OCI-LY7 (cell line): ENCODE measurements at regions not wholly inside any gene's neighbourhood (a gene's known extent, or its start where the extent isn't known, plus 50 kb on each side); places are given as distances from the start of the nearest gene placed in this dataset.

Experiments used
- CTCF ChIP-seq: fragments of 200-600 bp; sonication (generic); conservative IDR thresholded peaks from 2 replicates; pipeline ENCODE4 v1.5.1; 2014; ENCODE audit warnings: mild to moderate bottlenecking, antibody characterized with exemption, low read length, moderate library complexity, mixed read lengths
- EZH2phosphoT487 ChIP-seq: fragments of 200-600 bp; sonication (generic); IDR thresholded peaks from 2 replicates; pipeline ENCODE4 v1.6.1; 2018; ENCODE audit warnings: low read depth, borderline replicate concordance, mild to moderate bottlenecking, mixed run types, antibody characterized with exemption, low read length, moderate library complexity, mixed read lengths

DNA sequence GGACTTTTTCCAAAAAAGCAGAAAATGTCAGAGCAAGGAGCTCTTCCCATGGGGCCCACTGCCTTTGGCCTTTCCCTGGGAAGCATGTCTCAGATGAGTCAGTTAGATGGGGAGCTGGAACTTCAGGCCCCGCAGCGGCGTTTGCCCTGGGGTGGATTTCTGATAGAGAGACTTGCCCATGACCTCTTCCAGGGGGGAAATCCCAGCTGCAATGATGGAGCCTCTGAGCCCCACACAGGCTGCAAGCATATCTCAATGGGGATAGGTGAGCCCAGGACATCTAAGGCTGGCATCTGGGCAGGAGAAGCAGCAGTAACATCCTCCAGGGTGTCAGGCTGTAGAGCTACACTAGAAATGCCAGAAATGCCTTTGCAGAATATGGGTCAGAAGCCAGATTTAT is 269.2 kb upstream of the TCERG1L start:
- no peak for TF ChIP-seq CTCF
- no peak for TF ChIP-seq EZH2phosphoT487
